GM12873 (cell line): ENCODE measurements at regions not wholly inside any gene's neighbourhood (a gene's known extent, or its start where the extent isn't known, plus 50 kb on each side); places are given as distances from the start of the nearest gene placed in this dataset.

Source experiments
- TF ChIP-seq, protein P1 (sequence below): IDR thresholded peaks from 2 replicates; pipeline ENCODE4 v1.5.1; 2012; ENCODE audit warnings: low read depth, mild to moderate bottlenecking, moderate library complexity, low read length, control low read depth; ENCODE audit not compliant: insufficient read depth; ENCODE audit errors: missing control alignments

DNA sequence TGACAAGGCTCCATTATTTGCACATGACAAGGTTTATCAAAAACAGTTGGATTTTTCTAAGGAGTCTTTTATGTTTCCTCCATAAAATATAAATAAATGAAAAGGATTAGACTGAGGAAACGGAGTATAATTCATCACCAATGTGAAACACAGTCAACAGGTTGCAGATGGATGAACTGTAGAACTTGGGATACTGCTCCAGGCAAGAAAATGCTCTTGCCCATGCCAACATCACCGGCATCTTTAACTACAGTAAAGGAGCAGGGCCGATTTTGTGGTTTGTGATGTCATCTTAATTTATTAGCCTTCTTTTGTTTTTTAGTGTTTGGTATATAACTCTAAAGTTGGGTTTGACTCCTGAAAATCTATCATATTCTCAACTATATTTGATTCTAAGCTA, 577.3 kb downstream of the EPHA4 start:
- TF ChIP-seq, protein P1, sequence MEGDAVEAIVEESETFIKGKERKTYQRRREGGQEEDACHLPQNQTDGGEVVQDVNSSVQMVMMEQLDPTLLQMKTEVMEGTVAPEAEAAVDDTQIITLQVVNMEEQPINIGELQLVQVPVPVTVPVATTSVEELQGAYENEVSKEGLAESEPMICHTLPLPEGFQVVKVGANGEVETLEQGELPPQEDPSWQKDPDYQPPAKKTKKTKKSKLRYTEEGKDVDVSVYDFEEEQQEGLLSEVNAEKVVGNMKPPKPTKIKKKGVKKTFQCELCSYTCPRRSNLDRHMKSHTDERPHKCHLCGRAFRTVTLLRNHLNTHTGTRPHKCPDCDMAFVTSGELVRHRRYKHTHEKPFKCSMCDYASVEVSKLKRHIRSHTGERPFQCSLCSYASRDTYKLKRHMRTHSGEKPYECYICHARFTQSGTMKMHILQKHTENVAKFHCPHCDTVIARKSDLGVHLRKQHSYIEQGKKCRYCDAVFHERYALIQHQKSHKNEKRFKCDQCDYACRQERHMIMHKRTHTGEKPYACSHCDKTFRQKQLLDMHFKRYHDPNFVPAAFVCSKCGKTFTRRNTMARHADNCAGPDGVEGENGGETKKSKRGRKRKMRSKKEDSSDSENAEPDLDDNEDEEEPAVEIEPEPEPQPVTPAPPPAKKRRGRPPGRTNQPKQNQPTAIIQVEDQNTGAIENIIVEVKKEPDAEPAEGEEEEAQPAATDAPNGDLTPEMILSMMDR, result no peak

DNA sequence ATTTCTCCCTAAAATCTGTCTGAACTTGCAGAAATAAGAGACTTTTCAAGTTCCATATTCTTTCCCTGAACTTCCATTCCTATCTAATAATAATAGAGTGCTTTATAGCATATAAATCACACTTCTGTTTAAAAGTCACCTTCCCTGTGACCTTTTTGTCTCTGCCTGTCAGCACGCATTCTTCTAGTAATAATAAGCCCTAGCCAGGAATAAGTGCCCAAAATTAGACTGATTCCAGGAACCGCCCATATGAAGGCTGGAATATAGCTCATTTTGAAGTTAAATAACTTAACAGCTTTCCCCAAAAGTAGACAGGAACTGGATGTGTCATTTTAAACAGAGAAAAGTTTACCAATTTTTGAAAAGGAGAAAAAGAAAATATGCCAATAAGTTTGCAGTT, 576.5 kb downstream of the EPHA4 start:
- TF ChIP-seq, protein P1, result no peak

DNA sequence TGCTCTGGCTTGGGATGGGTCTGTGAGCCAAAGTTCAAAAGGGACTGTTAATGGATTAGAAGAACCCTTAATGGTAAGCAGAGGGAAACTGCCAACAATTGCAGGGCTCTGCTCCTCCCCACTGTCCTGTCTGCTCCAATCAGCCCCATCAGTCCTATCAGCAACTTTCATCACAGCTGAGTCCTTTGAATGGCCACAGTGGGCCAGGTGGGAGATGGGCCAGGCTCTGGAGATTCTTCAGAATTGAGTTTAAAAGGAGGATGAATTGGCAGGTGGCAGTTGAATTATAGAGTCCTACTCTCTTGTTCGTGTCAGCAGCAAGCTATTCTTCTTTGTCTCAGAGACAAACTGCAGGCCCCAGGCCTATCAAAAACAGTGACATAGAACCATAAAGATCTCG, 573.9 kb downstream of the EPHA4 start:
- TF ChIP-seq, protein P1, result no peak

DNA sequence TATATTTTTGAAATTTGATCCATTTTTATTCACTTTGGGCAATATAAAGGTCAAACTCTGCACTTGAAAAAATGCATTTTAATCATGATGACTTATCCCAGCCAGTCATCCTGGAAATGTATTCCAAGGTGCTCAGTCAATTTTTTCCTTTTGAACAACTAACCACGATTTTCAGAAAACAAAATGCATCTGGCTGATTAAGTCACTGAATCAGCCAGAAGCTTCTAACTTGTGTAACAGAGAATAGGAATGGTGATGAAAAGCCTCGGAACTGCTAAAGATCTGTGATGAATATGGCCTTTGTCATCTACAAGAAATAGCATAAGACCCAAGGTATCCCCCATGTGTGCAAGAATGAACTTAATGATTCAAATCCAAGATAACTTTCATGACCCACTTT, 572.7 kb downstream of the EPHA4 start:
- TF ChIP-seq, protein P1, result no peak

DNA sequence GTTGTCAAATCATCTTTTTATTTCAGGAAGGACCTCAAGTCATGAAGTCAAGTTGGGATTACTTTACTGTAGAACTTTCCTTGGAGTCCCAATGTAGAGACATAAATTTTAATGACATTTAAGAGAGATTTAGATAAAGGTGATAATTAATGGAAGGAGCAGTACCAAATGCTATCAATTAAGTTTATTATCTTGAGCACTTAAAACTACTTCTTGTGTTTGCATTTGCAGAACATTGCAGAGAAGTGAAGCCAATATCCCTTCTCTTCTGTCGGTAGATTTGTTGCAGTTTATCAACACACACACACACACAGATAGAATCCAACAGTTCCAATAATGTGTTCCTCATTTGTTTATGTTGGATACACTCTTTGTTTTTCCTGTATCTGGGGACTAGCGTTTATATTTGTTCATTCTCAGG, 570.7 kb downstream of the EPHA4 start:
- TF ChIP-seq, protein P1, result no peak

DNA sequence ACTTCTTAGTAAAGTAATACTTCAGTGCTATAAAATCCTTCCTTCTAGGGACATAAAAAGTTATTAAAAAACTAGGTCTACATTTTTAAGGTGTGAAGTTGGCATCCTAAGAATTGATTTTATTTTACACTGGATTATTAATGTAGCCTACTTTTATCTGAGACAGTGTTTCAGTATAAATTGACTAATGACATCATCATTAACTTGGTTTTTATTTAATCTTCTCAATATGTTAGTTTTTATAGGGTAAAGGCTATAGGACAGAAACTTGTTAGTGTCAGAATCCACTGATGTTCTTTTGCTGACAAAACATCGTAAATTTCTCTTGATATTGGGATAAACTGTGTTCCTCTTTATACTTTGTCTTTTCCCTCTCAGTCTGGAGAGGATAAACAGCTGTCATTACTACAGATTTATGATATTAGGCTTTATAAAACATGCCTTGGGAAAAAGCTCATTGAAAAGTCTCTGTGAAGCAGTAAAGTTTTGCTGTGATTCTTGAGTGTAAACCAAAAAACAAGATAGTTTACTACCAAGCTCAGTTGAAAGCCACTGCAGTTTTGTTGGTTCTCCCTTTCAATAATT, 569.9 kb downstream of the EPHA4 start:
- TF ChIP-seq, protein P1, result no peak

DNA sequence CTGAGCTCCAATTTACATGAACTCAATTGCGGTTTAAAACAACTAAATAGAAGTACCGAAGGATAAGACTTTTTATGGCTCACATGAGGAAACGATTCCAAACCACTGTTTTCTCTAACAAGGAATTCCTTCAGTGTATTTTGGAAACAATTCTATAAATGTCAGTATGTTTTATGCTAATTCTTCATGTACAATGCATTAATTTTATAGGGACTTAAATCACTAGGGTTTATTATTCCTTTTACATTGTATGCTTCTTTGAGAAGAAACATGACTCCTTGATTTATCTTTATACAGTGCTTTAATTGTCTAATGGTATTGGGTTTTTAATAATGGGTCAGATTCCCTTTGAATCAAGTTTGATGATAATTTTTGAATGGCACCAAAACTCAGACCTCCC, 566.8 kb downstream of the EPHA4 start:
- TF ChIP-seq, protein P1, result no peak
